Astrocyte of the hippocampus (primary cell): ENCODE measurements at regions not wholly inside any gene's neighbourhood (a gene's known extent, or its start where the extent isn't known, plus 50 kb on each side); places are given as distances from the start of the nearest gene placed in this dataset.
"Not testable (repeated sequence)": the region's sequence is repeated elsewhere in the genome, so short reads cannot be mapped to it uniquely, and the experiment has no call there.

Source experiments
- DNase-seq: peaks from one replicate; pipeline ENCODE4 v3.0.0; 2011; ENCODE audit warnings: low read depth, low spot score

GRCh38 chr17:20633268-20634059, 53.9 kb downstream of the CDRT15L2 start:
- DNase-seq: not testable (repeated sequence)

GRCh38 chr17:20640147-20640546, 60.6 kb downstream of the CDRT15L2 start:
- not testable (repeated sequence) for DNase-seq

GRCh38 chr17:20646661-20647272, 67.2 kb downstream of the CDRT15L2 start:
- peak; percentile 2 for DNase-seq

GRCh38 chr17:20649097-20649767, 69.7 kb downstream of the CDRT15L2 start:
- not testable (repeated sequence) for DNase-seq

- not testable (repeated sequence) for DNase-seq
These were observed 71.5 kb downstream of the CDRT15L2 start for GRCh38 chr17:20651022-20651421.

GRCh38 chr17:20651736-20652135, 72.2 kb downstream of the CDRT15L2 start:
- DNase-seq: not testable (repeated sequence)

GRCh38 chr17:20653391-20653790, 73.9 kb downstream of the CDRT15L2 start:
- DNase-seq: not testable (repeated sequence)

GRCh38 chr17:20654114-20654513, 74.6 kb downstream of the CDRT15L2 start:
- DNase-seq: not testable (repeated sequence)

- DNase-seq: not testable (repeated sequence)
These were observed 75.1 kb downstream of the CDRT15L2 start for GRCh38 chr17:20654575-20654974.

GRCh38 chr17:20665103-20665955, 85.8 kb downstream of the CDRT15L2 start:
- not testable (repeated sequence) for DNase-seq

- not testable (repeated sequence) for DNase-seq
These were observed 87.2 kb downstream of the CDRT15L2 start for GRCh38 chr17:20666689-20667088.

GRCh38 chr17:20667712-20668111, 88.2 kb downstream of the CDRT15L2 start:
- DNase-seq: not testable (repeated sequence)

- DNase-seq: not testable (repeated sequence)
These were observed 88.8 kb downstream of the CDRT15L2 start for GRCh38 chr17:20668316-20668715.

GRCh38 chr17:20668868-20669267, 89.3 kb downstream of the CDRT15L2 start:
- not testable (repeated sequence) for DNase-seq

- not testable (repeated sequence) for DNase-seq
These were observed 91.0 kb downstream of the CDRT15L2 start for GRCh38 chr17:20670506-20670905.

GRCh38 chr17:20674374-20674773, 94.8 kb downstream of the CDRT15L2 start:
- not testable (repeated sequence) for DNase-seq

GRCh38 chr17:20675707-20676106, 96.2 kb downstream of the CDRT15L2 start:
- DNase-seq: not testable (repeated sequence)

GRCh38 chr17:20676656-20677055, 97.1 kb downstream of the CDRT15L2 start:
- DNase-seq: not testable (repeated sequence)

- not testable (repeated sequence) for DNase-seq
These were observed 97.9 kb downstream of the CDRT15L2 start for GRCh38 chr17:20677469-20677868.

GRCh38 chr17:20678424-20678823, 98.9 kb downstream of the CDRT15L2 start:
- DNase-seq: not testable (repeated sequence)
